ENCODE measurements at regions not wholly inside any gene's neighbourhood (a gene's known extent, or its start where the extent isn't known, plus 50 kb on each side); places are given as distances from the start of the nearest gene placed in this dataset.

- TF ChIP-seq EZH2 (IDR thresholded peaks at IDR 0.05; ENCODE audit: borderline replicate concordance, low read depth, low read length, poor library complexity, severe bottlenecking) (no peak), CTCF (conservative IDR thresholded peaks at IDR 0.05; ENCODE audit: low read depth, low read length) (no peak)
- Histone ChIP-seq H3K36me3 (ENCODE audit: insufficient read depth, low read length, poor library complexity, severe bottlenecking) (no peaks in the 10 kb centered on the region), H3K4me1 (ENCODE audit: insufficient read depth, low read length, poor library complexity, severe bottlenecking) (peaks cover 22% of the 10 kb centered on the region), H3K27me3 (replicated peaks; ENCODE audit: insufficient read depth, low read depth, low read length, poor library complexity) (no peaks in the 10 kb centered on the region), H3K9me3 (ENCODE audit: low read depth, low read length, poor library complexity, severe bottlenecking) (no peaks in the 10 kb centered on the region), H3K27ac (ENCODE audit: low read depth, low read length, poor library complexity, severe bottlenecking) (no peak overlapping the region), H3K4me3 (ENCODE audit: low read depth, low read length, poor library complexity, severe bottlenecking) (no peak overlapping the region)
- POLR2A ChIA-PET (ENCODE audit: low non-redundant PET), result no interaction called here
- no TSS peak for BruUV-seq (replicated peaks)
- intact Hi-C loops (cut with micrococcal nuclease; ENCODE audit: unreplicated experiment), result no loop called here
- DNase-seq (ENCODE audit: low spot score), result no peak
- CTCF ChIA-PET, result no interaction called here
Observed at GRCh38 chr2:9752441-9753275, 90.6 kb upstream of the TAF1B start.

GRCh38 chr2:9753276-9753600 is 90.0 kb upstream of the TAF1B start:
- H3K27ac ChIP-seq (ENCODE audit: low read depth, low read length, poor library complexity, severe bottlenecking), result no peak overlapping the region
- POLR2A ChIA-PET (ENCODE audit: low non-redundant PET), result no interaction called here
- no peak overlapping the region for H3K4me3 ChIP-seq (ENCODE audit: low read depth, low read length, poor library complexity, severe bottlenecking)
- peak; percentile 75 for DNase-seq (ENCODE audit: low spot score)
- H3K9me3 ChIP-seq (ENCODE audit: low read depth, low read length, poor library complexity, severe bottlenecking), result no peaks in the 10 kb centered on the region
- no TSS peak for BruUV-seq (replicated peaks)
- CTCF ChIA-PET, result no interaction called here
- peaks cover 27% of the 10 kb centered on the region for H3K4me1 ChIP-seq (ENCODE audit: insufficient read depth, low read length, poor library complexity, severe bottlenecking)
- H3K36me3 ChIP-seq (ENCODE audit: insufficient read depth, low read length, poor library complexity, severe bottlenecking), result no peaks in the 10 kb centered on the region
- TF ChIP-seq EZH2 (IDR thresholded peaks at IDR 0.05; ENCODE audit: borderline replicate concordance, low read depth, low read length, poor library complexity, severe bottlenecking) (no peak), CTCF (conservative IDR thresholded peaks at IDR 0.05; ENCODE audit: low read depth, low read length) (no peak)
- H3K27me3 ChIP-seq (replicated peaks; ENCODE audit: insufficient read depth, low read depth, low read length, poor library complexity), result no peaks in the 10 kb centered on the region
- intact Hi-C loops (cut with micrococcal nuclease; ENCODE audit: unreplicated experiment), result no loop called here

GRCh38 chr2:9753665-9754531 is 89.4 kb upstream of the TAF1B start:
- H3K9me3 ChIP-seq (ENCODE audit: low read depth, low read length, poor library complexity, severe bottlenecking), result no peaks in the 10 kb centered on the region
- BruUV-seq (replicated peaks), result no TSS peak
- CTCF ChIA-PET, result no interaction called here
- no peaks in the 10 kb centered on the region for H3K36me3 ChIP-seq (ENCODE audit: insufficient read depth, low read length, poor library complexity, severe bottlenecking)
- DNase-seq (ENCODE audit: low spot score), result no peak
- peaks cover 29% of the 10 kb centered on the region for H3K4me1 ChIP-seq (ENCODE audit: insufficient read depth, low read length, poor library complexity, severe bottlenecking)
- no peaks in the 10 kb centered on the region for H3K27me3 ChIP-seq (replicated peaks; ENCODE audit: insufficient read depth, low read depth, low read length, poor library complexity)
- no peak overlapping the region for H3K27ac ChIP-seq (ENCODE audit: low read depth, low read length, poor library complexity, severe bottlenecking)
- POLR2A ChIA-PET (ENCODE audit: low non-redundant PET), result no interaction called here
- TF ChIP-seq EZH2 (IDR thresholded peaks at IDR 0.05; ENCODE audit: borderline replicate concordance, low read depth, low read length, poor library complexity, severe bottlenecking), result no peak
- TF ChIP-seq CTCF (conservative IDR thresholded peaks at IDR 0.05; ENCODE audit: low read depth, low read length), result no peak
- intact Hi-C loops (cut with micrococcal nuclease; ENCODE audit: unreplicated experiment), result no loop called here
- H3K4me3 ChIP-seq (ENCODE audit: low read depth, low read length, poor library complexity, severe bottlenecking), result no peak overlapping the region

Measured in A673 (cell line).